ENCODE measurements at regions not wholly inside any gene's neighbourhood (a gene's known extent, or its start where the extent isn't known, plus 50 kb on each side); places are given as distances from the start of the nearest gene placed in this dataset.

- TF ChIP-seq FOS (IDR thresholded peaks at IDR 0.05; ENCODE audit: borderline replicate concordance, extremely low read depth, insufficient read length) (no peak), POLR2A (IDR thresholded peaks at IDR 0.05; ENCODE audit: low read depth, low read length) (no peak), TCF3 (IDR thresholded peaks at IDR 0.05; ENCODE audit: borderline replicate concordance, insufficient read depth, low read depth, low read length) (no peak), SMARCA5 (IDR thresholded peaks at IDR 0.05) (no peak), EZH2 (IDR thresholded peaks at IDR 0.05; ENCODE audit: borderline replicate concordance, control insufficient read depth, low read depth, low read length) (no peak), POLR2AphosphoS2 (IDR thresholded peaks at IDR 0.05; ENCODE audit: low read depth, low read length) (no peak), ATF2 (IDR thresholded peaks at IDR 0.05; ENCODE audit: low read length) (no peak), CTCF (IDR thresholded peaks at IDR 0.05 in 2 of 3, conservative IDR thresholded peaks at IDR 0.05 in 1 of 3; ENCODE audit: control insufficient read depth in 2 of 3, extremely low read depth in 1 of 3, insufficient read depth in 1 of 3, low read depth in 3 of 3, low read length in 3 of 3) (no peak), POLR2AphosphoS5 (IDR thresholded peaks at IDR 0.05; ENCODE audit: low read length) (no peak), PAX5 (IDR thresholded peaks at IDR 0.05; ENCODE audit: borderline replicate concordance, low read depth, low read length) (no peak), SRF (IDR thresholded peaks at IDR 0.05; ENCODE audit: low read depth in 2 of 2, low read length in 2 of 2) (no peak), MXI1 (IDR thresholded peaks at IDR 0.05; ENCODE audit: low read depth, low read length) (no peak), BHLHE40 (IDR thresholded peaks at IDR 0.05; ENCODE audit: borderline replicate concordance in 1 of 2, low read depth in 2 of 2, low read length in 1 of 2) (no peak)
Observed at GRCh38 chr9:89686126-89686525, 81.3 kb downstream of the GADD45G start.
